ENCODE measurements at regions not wholly inside any gene's neighbourhood (a gene's known extent, or its start where the extent isn't known, plus 50 kb on each side); places are given as distances from the start of the nearest gene placed in this dataset.
"Not testable (repeated sequence)": the region's sequence is repeated elsewhere in the genome, so short reads cannot be mapped to it uniquely, and the experiment has no call there.

DNA sequence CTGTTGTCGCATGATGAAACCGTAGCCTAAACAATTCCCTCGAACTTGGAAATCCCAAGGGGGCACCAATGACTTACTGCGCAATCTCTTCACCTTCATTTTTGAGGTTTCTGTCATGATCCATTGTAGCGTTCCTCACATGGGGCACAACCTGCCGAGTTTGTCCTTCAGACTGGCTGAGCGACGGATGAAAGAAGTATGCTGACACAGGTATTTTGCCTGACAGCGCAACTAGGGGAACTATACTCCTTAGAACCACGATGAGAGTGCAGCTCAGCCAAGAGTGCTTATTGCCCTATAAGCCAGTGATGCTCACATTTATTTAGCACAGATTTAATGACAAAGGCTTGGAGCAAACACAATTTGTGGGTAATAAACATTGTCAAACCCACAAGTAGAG lies 106.3 kb upstream of the ZNF267 start:
- Histone ChIP-seq H3K36me3 (ENCODE audit: insufficient read depth, low read depth, low read length) (no peaks in the 10 kb centered on the region), H3K4me3 (ENCODE audit: low read length) (no peak overlapping the region), H3K9ac (ENCODE audit: low read depth, low read length) (no peak overlapping the region), H3K27ac (ENCODE audit: low read length) (no peak overlapping the region), H3K27me3 (ENCODE audit: insufficient read depth, low read length) (no peaks in the 10 kb centered on the region), H3K9me3 (ENCODE audit: insufficient read depth, low read depth, low read length) (peaks cover 89% of the 10 kb centered on the region), H3K4me1 (ENCODE audit: insufficient read depth, low read length) (no peaks in the 10 kb centered on the region)

DNA sequence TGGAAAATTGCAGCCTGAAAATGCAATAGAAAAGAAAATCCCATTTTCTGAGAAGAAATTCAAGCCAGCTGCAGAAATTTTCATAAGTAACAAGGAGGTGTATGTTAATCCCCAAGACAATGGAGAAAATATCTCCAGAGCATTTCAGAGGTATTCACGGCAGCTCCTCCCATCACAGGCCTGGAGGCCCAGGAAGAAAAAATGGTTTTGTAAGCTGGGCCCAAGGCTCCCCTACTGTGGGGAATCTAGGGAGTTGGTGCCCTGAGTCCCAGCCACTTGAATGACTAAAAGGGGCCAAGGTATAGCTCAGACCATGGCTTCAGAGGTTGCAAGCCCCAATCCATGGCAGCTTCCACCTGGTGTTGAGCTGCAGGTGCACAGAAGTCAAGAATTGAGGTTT lies 93.3 kb upstream of the ZNF267 start:
- no peak overlapping the region for H3K27ac ChIP-seq (ENCODE audit: low read length)
- H3K9ac ChIP-seq (ENCODE audit: low read depth, low read length): no peak overlapping the region
- H3K4me3 ChIP-seq (ENCODE audit: low read length): no peak overlapping the region
- peaks cover 68% of the 10 kb centered on the region for H3K9me3 ChIP-seq (ENCODE audit: insufficient read depth, low read depth, low read length)
- no peaks in the 10 kb centered on the region for H3K36me3 ChIP-seq (ENCODE audit: insufficient read depth, low read depth, low read length)
- H3K4me1 ChIP-seq (ENCODE audit: insufficient read depth, low read length): no peaks in the 10 kb centered on the region
- H3K27me3 ChIP-seq (ENCODE audit: insufficient read depth, low read length): no peaks in the 10 kb centered on the region

DNA sequence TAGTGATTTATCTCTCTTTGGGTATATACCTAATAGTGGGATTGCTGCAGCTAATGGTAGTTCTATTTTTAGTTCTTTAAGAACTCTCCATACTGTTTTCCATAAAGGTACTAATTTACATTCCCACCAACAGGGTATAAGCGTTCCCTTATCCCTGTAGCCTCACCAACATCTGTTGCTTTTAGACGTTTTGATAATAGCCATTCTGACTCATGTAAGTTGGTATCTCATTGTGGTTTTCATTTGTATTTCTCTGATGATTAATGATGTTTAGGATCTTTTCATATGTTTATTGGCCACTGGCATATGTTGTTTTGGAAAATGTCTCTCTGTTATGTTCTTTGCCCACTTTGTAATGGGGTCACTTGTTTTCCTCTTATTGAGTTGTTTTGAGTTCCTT lies 88.5 kb upstream of the ZNF267 start:
- H3K27ac ChIP-seq (ENCODE audit: low read length): no peak overlapping the region
- H3K4me3 ChIP-seq (ENCODE audit: low read length): no peak overlapping the region
- no peaks in the 10 kb centered on the region for H3K4me1 ChIP-seq (ENCODE audit: insufficient read depth, low read length)

DNA sequence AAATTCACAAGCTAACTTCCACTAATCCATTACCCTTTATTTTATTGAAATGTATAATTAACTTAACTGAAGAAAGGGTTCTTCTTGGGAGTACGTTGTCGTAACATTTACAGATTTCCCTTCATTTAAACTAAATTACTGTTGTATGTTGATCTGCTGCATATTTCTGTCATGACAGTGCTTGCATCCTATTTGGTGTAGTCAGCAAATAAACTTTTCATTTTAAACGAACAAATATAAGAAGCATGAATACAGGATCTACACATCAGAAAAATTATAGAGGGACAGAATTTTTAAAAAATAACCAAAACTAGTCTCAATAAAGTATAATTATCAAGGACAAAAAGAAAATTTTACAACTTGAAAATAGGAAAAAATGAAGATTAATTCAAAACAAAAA lies 66.5 kb upstream of the ZNF267 start:
- no peaks in the 10 kb centered on the region for H3K36me3 ChIP-seq (ENCODE audit: insufficient read depth, low read depth, low read length)
- no peak overlapping the region for H3K27ac ChIP-seq (ENCODE audit: low read length)
- H3K4me3 ChIP-seq (ENCODE audit: low read length): no peak overlapping the region
- no peaks in the 10 kb centered on the region for H3K27me3 ChIP-seq (ENCODE audit: insufficient read depth, low read length)
- no peak overlapping the region for H3K9ac ChIP-seq (ENCODE audit: low read depth, low read length)
- no peaks in the 10 kb centered on the region for H3K4me1 ChIP-seq (ENCODE audit: insufficient read depth, low read length)
- peaks cover 77% of the 10 kb centered on the region for H3K9me3 ChIP-seq (ENCODE audit: insufficient read depth, low read depth, low read length)

More for the DNA sequence above, 88.5 kb upstream of the ZNF267 start:
- no peaks in the 10 kb centered on the region for H3K27me3 ChIP-seq (ENCODE audit: insufficient read depth, low read length)
- H3K9me3 ChIP-seq (ENCODE audit: insufficient read depth, low read depth, low read length): peaks cover 93% of the 10 kb centered on the region
- H3K36me3 ChIP-seq (ENCODE audit: insufficient read depth, low read depth, low read length): no peaks in the 10 kb centered on the region
- no peak overlapping the region for H3K9ac ChIP-seq (ENCODE audit: low read depth, low read length)

DNA sequence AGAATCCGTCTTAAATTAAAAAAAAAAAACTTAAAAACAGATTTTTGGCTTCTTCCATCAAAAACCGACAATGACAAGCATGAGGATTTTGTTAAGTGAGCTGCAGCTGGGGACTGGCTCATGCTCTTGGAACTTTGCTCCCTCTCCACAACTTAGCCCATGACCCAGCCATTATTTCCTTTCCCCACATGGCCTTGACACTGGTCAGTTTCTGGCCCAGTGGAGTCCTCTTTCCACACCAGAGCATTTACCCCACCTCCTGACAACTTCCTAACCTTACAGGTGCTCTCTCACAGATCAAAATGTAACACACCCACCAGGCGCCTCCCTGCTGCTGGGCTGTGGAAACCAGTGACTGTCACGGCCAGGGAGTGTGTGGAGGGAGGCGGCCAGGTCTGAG lies 62.7 kb upstream of the ZNF267 start:
- Histone ChIP-seq H3K9me3 (ENCODE audit: insufficient read depth, low read depth, low read length) (peaks cover 76% of the 10 kb centered on the region), H3K9ac (ENCODE audit: low read depth, low read length) (no peak overlapping the region), H3K4me1 (ENCODE audit: insufficient read depth, low read length) (no peaks in the 10 kb centered on the region), H3K4me3 (ENCODE audit: low read length) (no peak overlapping the region), H3K27ac (ENCODE audit: low read length) (no peak overlapping the region), H3K27me3 (ENCODE audit: insufficient read depth, low read length) (no peaks in the 10 kb centered on the region), H3K36me3 (ENCODE audit: insufficient read depth, low read depth, low read length) (no peaks in the 10 kb centered on the region)

DNA sequence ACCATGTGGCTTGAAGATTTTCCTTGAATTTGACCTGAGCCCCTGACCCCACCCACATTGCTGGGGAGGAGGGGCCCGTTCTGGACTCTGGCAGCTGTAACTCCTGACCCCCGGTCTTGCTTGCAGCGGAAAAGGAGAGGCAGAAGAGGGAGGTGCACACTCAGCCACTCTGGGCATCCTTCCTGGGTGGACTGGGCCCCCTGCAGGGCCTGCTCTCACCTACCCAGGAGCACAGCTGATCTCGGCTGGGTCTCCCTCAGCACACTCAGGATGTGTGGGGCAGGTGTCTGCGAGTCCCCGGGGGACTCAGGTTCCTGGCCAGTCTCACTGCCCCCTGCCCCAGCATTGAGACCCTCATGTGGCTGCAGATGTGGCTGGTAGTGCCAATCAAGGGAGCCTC lies 57.5 kb upstream of the ZNF267 start:
- H3K4me3 ChIP-seq (ENCODE audit: low read length); H3K27ac ChIP-seq (ENCODE audit: low read length); H3K27me3 ChIP-seq (ENCODE audit: insufficient read depth, low read length); H3K4me1 ChIP-seq (ENCODE audit: insufficient read depth, low read length); H3K36me3 ChIP-seq (ENCODE audit: insufficient read depth, low read depth, low read length); H3K9ac ChIP-seq (ENCODE audit: low read depth, low read length): not testable (repeated sequence)
- H3K9me3 ChIP-seq (ENCODE audit: insufficient read depth, low read depth, low read length): peaks cover 69% of the 10 kb centered on the region

DNA sequence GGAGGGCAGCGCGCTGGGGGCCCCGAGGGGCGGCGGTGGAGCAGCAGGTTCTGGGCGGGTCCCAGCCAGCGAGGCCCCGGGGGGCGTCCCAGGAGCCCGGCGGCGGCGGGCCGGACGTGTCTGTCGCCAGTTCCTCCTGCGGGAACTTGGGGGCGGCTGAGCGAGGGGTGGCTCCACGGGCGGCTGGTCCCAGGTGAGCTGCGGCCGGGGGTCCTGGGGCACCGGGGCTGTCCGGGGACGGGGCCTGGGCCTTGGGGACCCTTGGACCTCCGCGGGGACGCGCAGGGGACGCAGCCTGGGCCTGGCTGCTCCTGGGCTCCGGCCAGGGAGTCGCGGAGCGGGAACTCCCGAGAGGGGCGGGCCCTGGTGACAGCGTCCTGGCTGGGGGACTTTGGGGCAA lies 54.2 kb upstream of the ZNF267 start:
- Histone ChIP-seq H3K27ac (ENCODE audit: low read length) (no peak overlapping the region), H3K9me3 (ENCODE audit: insufficient read depth, low read depth, low read length) (peaks cover 79% of the 10 kb centered on the region), H3K4me3 (ENCODE audit: low read length) (no peak overlapping the region), H3K36me3 (ENCODE audit: insufficient read depth, low read depth, low read length) (no peaks in the 10 kb centered on the region), H3K4me1 (ENCODE audit: insufficient read depth, low read length) (no peaks in the 10 kb centered on the region), H3K27me3 (ENCODE audit: insufficient read depth, low read length) (no peaks in the 10 kb centered on the region), H3K9ac (ENCODE audit: low read depth, low read length) (no peak overlapping the region)

DNA sequence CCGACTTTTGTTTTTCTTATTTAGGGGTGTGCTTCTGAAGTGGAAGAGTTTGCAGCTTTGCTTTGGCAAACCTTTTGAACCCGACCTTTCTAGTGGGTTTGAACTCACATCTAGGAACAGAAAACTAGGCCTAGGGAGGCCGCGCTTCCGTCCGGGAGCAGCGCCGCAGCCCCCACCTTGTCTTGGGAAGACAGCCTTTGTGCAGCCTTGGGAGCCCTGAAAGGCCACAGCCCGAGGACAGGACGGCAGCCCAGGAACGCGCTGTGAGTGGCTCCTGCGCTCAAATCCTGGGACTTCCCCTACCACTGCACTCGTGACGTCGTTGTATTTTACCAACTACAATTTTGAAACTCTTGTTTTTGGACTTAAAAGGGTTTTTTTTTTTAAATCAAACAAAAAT lies 53.7 kb upstream of the ZNF267 start:
- no peak overlapping the region for H3K27ac ChIP-seq (ENCODE audit: low read length)
- no peak overlapping the region for H3K9ac ChIP-seq (ENCODE audit: low read depth, low read length)
- H3K9me3 ChIP-seq (ENCODE audit: insufficient read depth, low read depth, low read length): peaks cover 82% of the 10 kb centered on the region
- no peaks in the 10 kb centered on the region for H3K27me3 ChIP-seq (ENCODE audit: insufficient read depth, low read length)
- no peak overlapping the region for H3K4me3 ChIP-seq (ENCODE audit: low read length)
- no peaks in the 10 kb centered on the region for H3K36me3 ChIP-seq (ENCODE audit: insufficient read depth, low read depth, low read length)
- H3K4me1 ChIP-seq (ENCODE audit: insufficient read depth, low read length): no peaks in the 10 kb centered on the region

Data from iPS-20b (cell line).